ENCODE measurements at regions not wholly inside any gene's neighbourhood (a gene's known extent, or its start where the extent isn't known, plus 50 kb on each side); places are given as distances from the start of the nearest gene placed in this dataset.
A peak's percentile ranks its signal among the peaks of the same experiment; 100 is the strongest.

- TF ChIP-seq, protein P1, sequence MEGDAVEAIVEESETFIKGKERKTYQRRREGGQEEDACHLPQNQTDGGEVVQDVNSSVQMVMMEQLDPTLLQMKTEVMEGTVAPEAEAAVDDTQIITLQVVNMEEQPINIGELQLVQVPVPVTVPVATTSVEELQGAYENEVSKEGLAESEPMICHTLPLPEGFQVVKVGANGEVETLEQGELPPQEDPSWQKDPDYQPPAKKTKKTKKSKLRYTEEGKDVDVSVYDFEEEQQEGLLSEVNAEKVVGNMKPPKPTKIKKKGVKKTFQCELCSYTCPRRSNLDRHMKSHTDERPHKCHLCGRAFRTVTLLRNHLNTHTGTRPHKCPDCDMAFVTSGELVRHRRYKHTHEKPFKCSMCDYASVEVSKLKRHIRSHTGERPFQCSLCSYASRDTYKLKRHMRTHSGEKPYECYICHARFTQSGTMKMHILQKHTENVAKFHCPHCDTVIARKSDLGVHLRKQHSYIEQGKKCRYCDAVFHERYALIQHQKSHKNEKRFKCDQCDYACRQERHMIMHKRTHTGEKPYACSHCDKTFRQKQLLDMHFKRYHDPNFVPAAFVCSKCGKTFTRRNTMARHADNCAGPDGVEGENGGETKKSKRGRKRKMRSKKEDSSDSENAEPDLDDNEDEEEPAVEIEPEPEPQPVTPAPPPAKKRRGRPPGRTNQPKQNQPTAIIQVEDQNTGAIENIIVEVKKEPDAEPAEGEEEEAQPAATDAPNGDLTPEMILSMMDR (conservative IDR thresholded peaks at IDR 0.05; ENCODE audit: low read depth, low read length): no peak
- Histone ChIP-seq H3K4me3 (IDR thresholded peaks at IDR 0.05; ENCODE audit: insufficient read depth, low read depth, low read length) (no peak overlapping the region), H4K20me1 (ENCODE audit: insufficient read depth) (no peaks in the 10 kb centered on the region), H2AFZ (ENCODE audit: low read depth) (no peak overlapping the region), H3K4me2 (no peak overlapping the region), H3K27me3 (ENCODE audit: insufficient read depth, low read depth) (no peaks in the 10 kb centered on the region), H3K79me2 (ENCODE audit: insufficient read depth, low read depth) (no peaks in the 10 kb centered on the region), H3K9ac (no peak overlapping the region), H3K27ac (no peak overlapping the region), H3K4me1 (ENCODE audit: low read depth, poor library complexity, severe bottlenecking) (no peaks in the 10 kb centered on the region), H3K36me3 (ENCODE audit: insufficient read depth) (no peaks in the 10 kb centered on the region)
These were observed 137.9 kb upstream of the RAB12 start for GRCh38 chr18:8471372-8471771.

DNA sequence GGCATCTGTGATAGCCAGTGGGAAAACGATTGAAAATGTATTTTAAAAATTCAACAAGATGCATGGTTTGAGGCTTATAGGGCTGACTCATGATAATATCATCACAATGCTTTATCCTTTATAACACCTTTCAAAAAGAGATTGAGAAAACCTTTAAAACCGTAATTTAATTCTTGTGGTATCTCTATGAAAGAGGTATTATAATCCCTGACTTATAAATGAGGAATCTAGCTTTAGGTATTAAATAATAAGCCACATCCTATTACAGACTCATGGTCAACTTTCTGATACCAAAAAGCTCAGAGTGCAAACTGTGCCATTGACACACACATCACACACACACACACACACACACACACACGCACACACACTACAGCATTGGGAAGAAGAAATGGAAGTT is 134.6 kb upstream of the RAB12 start:
- Histone ChIP-seq H3K9ac (no peak overlapping the region), H3K4me1 (ENCODE audit: low read depth, poor library complexity, severe bottlenecking) (no peaks in the 10 kb centered on the region), H3K27me3 (ENCODE audit: insufficient read depth, low read depth) (no peaks in the 10 kb centered on the region), H2AFZ (ENCODE audit: low read depth) (no peak overlapping the region), H3K27ac (no peak overlapping the region), H3K4me3 (IDR thresholded peaks at IDR 0.05; ENCODE audit: insufficient read depth, low read depth, low read length) (no peak overlapping the region), H3K4me2 (no peak overlapping the region), H3K79me2 (ENCODE audit: insufficient read depth, low read depth) (no peaks in the 10 kb centered on the region), H4K20me1 (ENCODE audit: insufficient read depth) (no peaks in the 10 kb centered on the region), H3K36me3 (ENCODE audit: insufficient read depth) (no peaks in the 10 kb centered on the region)
- TF ChIP-seq, protein P1 (conservative IDR thresholded peaks at IDR 0.05; ENCODE audit: low read depth, low read length): no peak

- Histone ChIP-seq H3K9ac (no peak overlapping the region), H3K79me2 (ENCODE audit: insufficient read depth, low read depth) (no peaks in the 10 kb centered on the region), H3K27me3 (ENCODE audit: insufficient read depth, low read depth) (no peaks in the 10 kb centered on the region), H2AFZ (ENCODE audit: low read depth) (no peak overlapping the region), H3K27ac (no peak overlapping the region), H3K4me2 (no peak overlapping the region), H3K36me3 (ENCODE audit: insufficient read depth) (no peaks in the 10 kb centered on the region), H3K4me1 (ENCODE audit: low read depth, poor library complexity, severe bottlenecking) (no peaks in the 10 kb centered on the region), H4K20me1 (ENCODE audit: insufficient read depth) (no peaks in the 10 kb centered on the region), H3K4me3 (IDR thresholded peaks at IDR 0.05; ENCODE audit: insufficient read depth, low read depth, low read length) (no peak overlapping the region)
- TF ChIP-seq, protein P1 (conservative IDR thresholded peaks at IDR 0.05; ENCODE audit: low read depth, low read length): no peak
These were observed 131.6 kb upstream of the RAB12 start for GRCh38 chr18:8477615-8478014.

- H3K27me3 ChIP-seq (ENCODE audit: insufficient read depth, low read depth): no peaks in the 10 kb centered on the region
- H3K4me1 ChIP-seq (ENCODE audit: low read depth, poor library complexity, severe bottlenecking): no peaks in the 10 kb centered on the region
- TF ChIP-seq, protein P1 (conservative IDR thresholded peaks at IDR 0.05; ENCODE audit: low read depth, low read length): peak; percentile 84
- H2AFZ ChIP-seq (ENCODE audit: low read depth): no peak overlapping the region
- no peaks in the 10 kb centered on the region for H4K20me1 ChIP-seq (ENCODE audit: insufficient read depth)
- no peaks in the 10 kb centered on the region for H3K79me2 ChIP-seq (ENCODE audit: insufficient read depth, low read depth)
- H3K9ac ChIP-seq: no peak overlapping the region
- no peak overlapping the region for H3K4me2 ChIP-seq
- no peak overlapping the region for H3K27ac ChIP-seq
- no peak overlapping the region for H3K4me3 ChIP-seq (IDR thresholded peaks at IDR 0.05; ENCODE audit: insufficient read depth, low read depth, low read length)
- H3K36me3 ChIP-seq (ENCODE audit: insufficient read depth): no peaks in the 10 kb centered on the region
These were observed 130.9 kb upstream of the RAB12 start for GRCh38 chr18:8478166-8478967.
